K562 (cell line): ENCODE measurements at regions not wholly inside any gene's neighbourhood (a gene's known extent, or its start where the extent isn't known, plus 50 kb on each side); places are given as distances from the start of the nearest gene placed in this dataset.

Experiments used
- ATAC-seq: fragments of 200-7000 bp; cut with Tn5 transposase; 3 replicates; pipeline ENCODE4 v1.9.1; 2020; ENCODE audit warnings: moderate library complexity
- BruUV-seq: library from RNA; stranded (reverse); fragments of 400-500 nt; replicated peaks from 2 replicates; lab custom pipeline; 2021; lab: Mats Ljungman, UMichigan
- CTCF ChIA-PET: fragments of 300-600 bp; formaldehyde crosslinking; extraction: SDS; loops from one replicate; lab custom pipeline; 2021; ENCODE audit warnings: low intra/inter-chr PET ratio; lab: Yijun Ruan, JAX
- POLR2A ChIA-PET: fragments of 300-600, 350-650 bp; sonication (Branson Sonifier 250); formaldehyde crosslinking; extraction: SDS; loops from one replicate; lab custom pipeline; 2021; ENCODE audit warnings: antibody characterized with exemption, inconsistent platforms; lab: Yijun Ruan, JAX
- DNase-seq, 4 experiments: peaks; one replicate each; pipeline versions ENCODE4 v3.0.0 to v3.0.0-alpha.2; 2011 to 2018; ENCODE audit warnings: low spot score in 3 of 4, mixed read lengths in 3 of 4; ENCODE audit errors: extremely low read depth in 1 of 4
- FAIRE-seq: peaks from 2 replicates; lab custom pipeline; 2011; peaks lifted over from hg19 to GRCh38; lab: Jason Lieb, UNC
- H2AFZ ChIP-seq: 2 replicates; pipeline ENCODE4 v1.6.0; 2011; ENCODE audit warnings: low read depth, low read length, control low read depth, inconsistent platforms
- H3K27ac ChIP-seq: fragments of 200-600 bp; 3 replicates; pipeline ENCODE4 v1.8.0; 2011; ENCODE audit warnings: low read depth, mild to moderate bottlenecking, control low read depth, inconsistent platforms, low read length, moderate library complexity, mixed read lengths; ENCODE audit errors: extremely low read depth
- H3K27me3 ChIP-seq, 2 experiments: fragments of 300-600 bp in 1 of 2; 2 replicates in 1 of 2; 3 replicates in 1 of 2; pipeline versions ENCODE4 v1.6.0 to v1.8.0; 2011; ENCODE audit warnings: inconsistent platforms in 2 of 2, low read length in 2 of 2, mild to moderate bottlenecking in 1 of 2, mixed read lengths in 1 of 2, moderate library complexity in 1 of 2; ENCODE audit not compliant: control insufficient read depth in 2 of 2, insufficient read depth in 2 of 2
- H3K36me3 ChIP-seq: fragments of 300-600 bp; 3 replicates; pipeline ENCODE4 v1.8.0; 2011; ENCODE audit warnings: mild to moderate bottlenecking, low read length, inconsistent platforms; ENCODE audit not compliant: control insufficient read depth, insufficient read depth
- H3K4me1 ChIP-seq, 2 experiments: fragments of 200-600 bp in 1 of 2; replicated peaks in 1 of 2; 2 replicates in 1 of 2; 3 replicates in 1 of 2; pipeline versions ENCODE4 v1.5.1 to v1.8.0; 2011; ENCODE audit warnings: inconsistent platforms in 2 of 2, low read length in 2 of 2, mild to moderate bottlenecking in 1 of 2, mixed read lengths in 1 of 2, moderate library complexity in 1 of 2; ENCODE audit not compliant: control insufficient read depth in 2 of 2, insufficient read depth in 2 of 2
- H3K4me2 ChIP-seq: 2 replicates; pipeline ENCODE4 v1.6.1; 2011; ENCODE audit warnings: low read length, control low read depth, inconsistent platforms, mixed read lengths; ENCODE audit not compliant: insufficient read depth
- H3K4me3 ChIP-seq: fragments of 200-600 bp; sonication (generic), shearing (Covaris generic); 2 replicates; pipeline ENCODE4 v1.5.1; 2016; ENCODE audit warnings: control low read depth, inconsistent platforms
- H3K79me2 ChIP-seq: fragments of 200-600 bp; 3 replicates; pipeline ENCODE4 v1.8.0; 2011; ENCODE audit warnings: low read length, inconsistent platforms; ENCODE audit not compliant: control insufficient read depth, insufficient read depth
- H3K9ac ChIP-seq, 2 experiments: 2 replicates each; pipeline versions ENCODE4 v1.6.0 to v1.6.1; 2011; ENCODE audit warnings: low read depth in 2 of 2, low read length in 2 of 2, control low read depth in 1 of 2, inconsistent platforms in 1 of 2, mild to moderate bottlenecking in 1 of 2, mixed read lengths in 1 of 2; ENCODE audit not compliant: insufficient read depth in 1 of 2
- H3K9me1 ChIP-seq: one replicate; pipeline ENCODE4 v1.6.0; 2011; ENCODE audit warnings: inconsistent platforms, mild to moderate bottlenecking, low read length, moderate library complexity; ENCODE audit not compliant: control insufficient read depth, insufficient read depth
- H3K9me3 ChIP-seq: replicated peaks from 2 replicates; pipeline ENCODE4 v1.5.1; 2011; ENCODE audit warnings: low read depth, low read length, inconsistent platforms; ENCODE audit not compliant: control insufficient read depth, insufficient read depth
- H4K20me1 ChIP-seq: replicated peaks from 2 replicates; pipeline ENCODE4 v1.6.1; 2011; ENCODE audit warnings: low read length, inconsistent platforms, mixed read lengths; ENCODE audit not compliant: control insufficient read depth, insufficient read depth
- ARID1B ChIP-seq: fragments of 450-650 bp; IDR thresholded peaks from 2 replicates; pipeline ENCODE4 v1.6.1; 2016; ENCODE audit warnings: antibody characterized with exemption, mild to moderate bottlenecking, inconsistent platforms
- BCLAF1 ChIP-seq, 2 experiments: fragments of 450-650 bp in 1 of 2; IDR thresholded peaks; 2 replicates each; pipeline ENCODE4 v1.6.1; 2011 to 2017; ENCODE audit warnings: low read depth in 2 of 2, antibody characterized with exemption in 1 of 2, borderline replicate concordance in 1 of 2, low read length in 1 of 2, mild to moderate bottlenecking in 1 of 2, mixed read lengths in 1 of 2; ENCODE audit not compliant: control insufficient read depth in 1 of 2
- HDAC1 ChIP-seq, 2 experiments: fragments of 450-650 bp; IDR thresholded peaks; 2 replicates each; pipeline ENCODE4 v1.6.1; 2016 to 2017; ENCODE audit warnings: inconsistent platforms in 1 of 2, mild to moderate bottlenecking in 1 of 2, moderate library complexity in 1 of 2
- KLF1 ChIP-seq: fragments of 450-650 bp; IDR thresholded peaks from 2 replicates; pipeline ENCODE4 v1.6.1; 2016; ENCODE audit warnings: missing genetic modification characterization, missing compliant biosample characterization
- SMARCA4 ChIP-seq: fragments of 450-650 bp; IDR thresholded peaks from 2 replicates; pipeline ENCODE4 v1.6.1; 2016
- TAF1 ChIP-seq: IDR thresholded peaks from 2 replicates; pipeline ENCODE4 v1.6.1; 2011; ENCODE audit warnings: mild to moderate bottlenecking, low read length, moderate library complexity; ENCODE audit not compliant: insufficient read depth, control insufficient read depth, severe bottlenecking; ENCODE audit errors: extremely low read depth
- THAP7 ChIP-seq: fragments of 250-450 bp; sonication (Bioruptor Pico); IDR thresholded peaks from 2 replicates; pipeline ENCODE4 v1.5.0; 2021
- ZNF324 ChIP-seq: fragments of 250-450 bp; sonication (Bioruptor Pico); IDR thresholded peaks from 2 replicates; pipeline ENCODE4 v1.4.0; 2020; ENCODE audit warnings: mild to moderate bottlenecking
- ZNF511 ChIP-seq: sonication (generic); formaldehyde crosslinking; IDR thresholded peaks from 2 replicates; pipeline ENCODE4 v1.8.0; 2022; ENCODE audit warnings: mild to moderate bottlenecking, missing genetic modification reagents
- ZNF639 ChIP-seq, 2 experiments: fragments of 200-800 bp in 1 of 2; sonication (Bioruptor generic) in 1 of 2; sonication (generic) in 1 of 2; formaldehyde crosslinking in 1 of 2; IDR thresholded peaks in 1 of 2; conservative IDR thresholded peaks in 1 of 2; 2 replicates each; pipeline versions ENCODE4 v1.5.0 to v1.6.1; 2016 to 2020; ENCODE audit warnings: missing compliant biosample characterization in 1 of 2, missing genetic modification characterization in 1 of 2, missing genetic modification reagents in 1 of 2
- ZNF717 ChIP-seq: fragments of 250-450 bp; sonication (Bioruptor Pico); IDR thresholded peaks from 2 replicates; pipeline ENCODE4 v1.5.0; 2021
- WGBS: fragments of 100-300 bp; shearing (Covaris generic); methylation state at CpG from one replicate; pipeline ENCODE4 v1.1.6; 2016; ENCODE audit warnings: low coverage, mixed read lengths; ENCODE audit not compliant: insufficient coverage; ENCODE audit errors: missing lambda C conversion rate; 5-methylcytosine and 5-hydroxymethylcytosine counted together
- in situ Hi-C: fragments of 300-500 bp; cut with MboI; formaldehyde crosslinking; loops from 4 replicates; pipeline ENCODE4 v1.15.0; 2018; ENCODE audit warnings: inconsistent platforms, mixed read lengths
- intact Hi-C: fragments of 100-400 bp; cut with micrococcal nuclease; formaldehyde crosslinking; loops from 2 replicates; pipeline ENCODE4 v1.14.2; 2022

GRCh38 chr12:97260786-97261185, 201.8 kb upstream of the RMST start:
- no peaks in the 10 kb centered on the region for H4K20me1 ChIP-seq
- FAIRE-seq (no peak), ATAC-seq (no peak)
- CTCF ChIA-PET: no interaction called here
- H3K36me3 ChIP-seq: no peaks in the 10 kb centered on the region
- H3K27ac ChIP-seq: no peak overlapping the region
- POLR2A ChIA-PET: no interaction called here
- no peaks in the 10 kb centered on the region for H3K9me3 ChIP-seq
- 0% methylated on average over 9 of the region's 9 CpGs for whole genome bisulfite sequencing
- intact Hi-C loops: no loop called here
- H3K4me2 ChIP-seq: no peak overlapping the region
- H3K9ac ChIP-seq: no peak overlapping the region
- no peaks in the 10 kb centered on the region for H3K4me1 ChIP-seq
- H2AFZ ChIP-seq: no peak overlapping the region
- TF ChIP-seq ZNF717 (CRISPR knock-in tag): no peak
- TF ChIP-seq, all 486 proteins: peak for 0
- BruUV-seq: no TSS peak
- H3K79me2 ChIP-seq: no peaks in the 10 kb centered on the region
- no peaks in the 10 kb centered on the region for H3K9me1 ChIP-seq
- no peak overlapping the region for H3K4me3 ChIP-seq
- H3K27me3 ChIP-seq: no peaks in the 10 kb centered on the region
- no peak for DNase-seq
- in situ Hi-C loops: no loop called here

GRCh38 chr12:97267166-97267565, 195.4 kb upstream of the RMST start:
- no peaks in the 10 kb centered on the region for H4K20me1 ChIP-seq
- POLR2A ChIA-PET: no interaction called here
- CTCF ChIA-PET: no interaction called here
- no peaks in the 10 kb centered on the region for H3K4me1 ChIP-seq
- H2AFZ ChIP-seq: no peak overlapping the region
- no TSS peak for BruUV-seq
- H3K4me3 ChIP-seq: no peak overlapping the region
- no peak overlapping the region for H3K27ac ChIP-seq
- H3K27me3 ChIP-seq: no peaks in the 10 kb centered on the region
- ATAC-seq (no peak), DNase-seq (no peak), FAIRE-seq (no peak)
- no peaks in the 10 kb centered on the region for H3K9me3 ChIP-seq
- no peaks in the 10 kb centered on the region for H3K79me2 ChIP-seq
- in situ Hi-C loops (no loop called here), intact Hi-C loops (no loop called here)
- H3K9ac ChIP-seq: no peak overlapping the region
- H3K36me3 ChIP-seq: no peaks in the 10 kb centered on the region
- no peaks in the 10 kb centered on the region for H3K9me1 ChIP-seq
- H3K4me2 ChIP-seq: no peak overlapping the region
- no peak for TF ChIP-seq THAP7 (CRISPR knock-in tag)
- no peak for TF ChIP-seq ZNF511 (CRISPR knock-in tag)
- no peak for TF ChIP-seq SMARCA4
- TF ChIP-seq KLF1: no peak
- no peak for TF ChIP-seq ZNF324 (CRISPR knock-in tag)
- no peak for TF ChIP-seq ZNF639 (CRISPR knock-in tag; conservative IDR thresholded peaks at IDR 0.05 in 1 of 2, IDR thresholded peaks at IDR 0.05 in 1 of 2)
- no peak for TF ChIP-seq ARID1B
- TF ChIP-seq TAF1: no peak
- TF ChIP-seq HDAC1 (IDR thresholded peaks at IDR 0.05): no peak
- TF ChIP-seq BCLAF1 (IDR thresholded peaks at IDR 0.05; ENCODE audit: borderline replicate concordance in 1 of 2, control insufficient read depth in 1 of 2, low read depth in 2 of 2, low read length in 1 of 2): no peak
